ENCODE measurements at regions not wholly inside any gene's neighbourhood (a gene's known extent, or its start where the extent isn't known, plus 50 kb on each side); places are given as distances from the start of the nearest gene placed in this dataset.
A peak's percentile ranks its signal among the peaks of the same experiment; 100 is the strongest.
"Not testable (repeated sequence)": the region's sequence is repeated elsewhere in the genome, so short reads cannot be mapped to it uniquely, and the experiment has no call there.

DNA sequence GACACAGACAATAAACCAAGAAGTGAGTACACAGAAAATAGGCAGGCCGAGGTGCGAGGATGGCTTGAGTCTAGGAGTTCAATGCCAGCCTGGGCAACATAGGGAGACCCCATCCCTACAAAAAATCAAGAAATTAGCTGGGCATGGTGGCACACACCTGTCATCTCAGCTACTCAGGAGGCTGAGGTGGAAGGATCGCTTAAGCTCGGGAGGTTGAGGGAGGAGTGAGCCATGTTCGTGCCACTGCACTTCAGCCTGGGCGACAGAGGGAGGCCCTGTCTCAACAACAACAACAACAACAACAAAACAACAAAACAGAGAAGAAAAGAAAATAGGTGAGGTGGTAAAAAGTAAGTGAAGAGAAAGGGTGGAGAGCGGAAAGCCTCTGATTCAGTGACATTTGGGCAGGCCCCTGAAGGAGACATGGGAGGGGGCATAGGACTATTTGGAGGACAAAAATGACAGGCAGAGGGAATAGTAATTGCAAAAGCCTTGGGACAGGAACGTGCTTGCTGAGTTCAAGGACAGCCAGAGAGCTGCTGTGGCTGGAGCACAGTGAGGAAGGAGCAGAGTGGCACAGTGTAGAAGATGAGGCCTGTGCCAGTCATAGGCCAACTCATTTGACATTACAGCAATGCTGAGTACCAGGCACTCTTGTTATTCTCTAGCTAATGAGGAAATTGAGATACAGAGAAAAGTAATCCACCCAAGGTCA, 160.6 kb downstream of the VEGFA start:
- H3K27me3 ChIP-seq (ENCODE audit: insufficient read depth, poor library complexity, severe bottlenecking), result no peaks in the 10 kb centered on the region
- DNase-seq (ENCODE audit: low read depth in 1 of 2, low spot score in 1 of 2), result no peak
- H3K4me3 ChIP-seq (replicated peaks; ENCODE audit: insufficient read depth, low read length), result no peak overlapping the region

GRCh38 chr6:43929511-43929910, 159.5 kb downstream of the VEGFA start:
- TF ChIP-seq REST (IDR thresholded peaks at IDR 0.05; ENCODE audit: insufficient replicate concordance, low read depth), result no peak
- TF ChIP-seq GABPA (IDR thresholded peaks at IDR 0.05; ENCODE audit: low read depth), result no peak
- no peak overlapping the region for H3K27ac ChIP-seq (replicated peaks)

More for the DNA sequence above, 160.6 kb downstream of the VEGFA start:
- no peak for TF ChIP-seq REST (IDR thresholded peaks at IDR 0.05; ENCODE audit: insufficient replicate concordance, low read depth)
- no peak overlapping the region for H3K27ac ChIP-seq (replicated peaks)

GRCh38 chr6:43927532-43928210, 157.7 kb downstream of the VEGFA start:
- Histone ChIP-seq H3K4me3 (replicated peaks; ENCODE audit: insufficient read depth, low read length) (no peak overlapping the region), H3K27ac (replicated peaks) (no peak overlapping the region), H3K27me3 (ENCODE audit: insufficient read depth, poor library complexity, severe bottlenecking) (no peaks in the 10 kb centered on the region)
- DNase-seq (ENCODE audit: low read depth in 1 of 2, low spot score in 1 of 2), result peak in 1 of 2 experiments; percentile 58
- peak; percentile 81 for TF ChIP-seq SPI1 (IDR thresholded peaks at IDR 0.05; ENCODE audit: borderline replicate concordance, low read depth)
- no peak for TF ChIP-seq GABPA (IDR thresholded peaks at IDR 0.05; ENCODE audit: low read depth)

More at GRCh38 chr6:43929511-43929910, 159.5 kb downstream of the VEGFA start:
- Histone ChIP-seq H3K27me3 (ENCODE audit: insufficient read depth, poor library complexity, severe bottlenecking) (no peaks in the 10 kb centered on the region), H3K4me3 (replicated peaks; ENCODE audit: insufficient read depth, low read length) (no peak overlapping the region)
- no peak for DNase-seq (ENCODE audit: low read depth in 1 of 2, low spot score in 1 of 2)

GRCh38 chr6:43926634-43927531, 156.9 kb downstream of the VEGFA start:
- Histone ChIP-seq H3K27ac (replicated peaks) (no peak overlapping the region), H3K4me3 (replicated peaks; ENCODE audit: insufficient read depth, low read length) (no peak overlapping the region), H3K27me3 (ENCODE audit: insufficient read depth, poor library complexity, severe bottlenecking) (no peaks in the 10 kb centered on the region)
- no peak for TF ChIP-seq GABPA (IDR thresholded peaks at IDR 0.05; ENCODE audit: low read depth)
- peak; percentile 27; the same call in 1 of the 2 replicates for TF ChIP-seq POLR2AphosphoS5 (IDR thresholded peaks at IDR 0.05; ENCODE audit: low read depth)
- DNase-seq (ENCODE audit: low read depth in 1 of 2, low spot score in 1 of 2), result peak; percentile 60 to 65

DNA sequence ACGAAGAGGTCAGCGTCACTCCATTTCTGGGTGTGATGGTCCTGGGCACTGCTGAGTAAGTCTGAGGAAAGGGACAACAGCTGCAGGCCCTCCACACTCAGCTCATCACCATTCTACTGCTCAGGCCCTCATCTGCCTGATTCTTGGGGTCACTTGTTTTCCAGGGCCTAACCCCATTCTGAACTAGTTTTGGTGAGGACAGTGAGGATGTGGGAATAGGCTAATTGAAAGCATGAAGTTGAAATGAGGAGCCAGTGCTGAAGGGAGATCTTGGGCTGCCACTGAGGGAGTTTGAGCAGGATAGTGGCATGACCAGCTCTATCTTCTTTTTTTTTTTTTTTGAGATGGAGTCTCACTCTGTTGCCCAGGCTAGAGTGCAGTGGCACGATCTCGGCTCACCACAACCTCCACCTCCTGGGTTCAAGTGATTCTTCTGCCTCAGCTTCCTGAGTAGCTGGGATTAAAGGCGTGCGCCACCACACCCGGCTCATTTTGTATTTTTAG, 155.7 kb downstream of the VEGFA start:
- DNase-seq (ENCODE audit: low read depth in 1 of 2, low spot score in 1 of 2); H3K4me3 ChIP-seq (replicated peaks; ENCODE audit: insufficient read depth, low read length); H3K27ac ChIP-seq (replicated peaks); H3K27me3 ChIP-seq (ENCODE audit: insufficient read depth, poor library complexity, severe bottlenecking): not testable (repeated sequence)

GRCh38 chr6:43924222-43924702, 154.3 kb downstream of the VEGFA start:
- H3K27me3 ChIP-seq (ENCODE audit: insufficient read depth, poor library complexity, severe bottlenecking), result no peaks in the 10 kb centered on the region
- H3K4me3 ChIP-seq (replicated peaks; ENCODE audit: insufficient read depth, low read length), result no peak overlapping the region
- peak overlapping the region; percentile 36 for H3K27ac ChIP-seq (replicated peaks)
- TF ChIP-seq CTCF (IDR thresholded peaks at IDR 0.05; ENCODE audit: insufficient read depth, low read length) (no peak), SPI1 (IDR thresholded peaks at IDR 0.05; ENCODE audit: borderline replicate concordance, low read depth) (peak; percentile 35; the same call in 1 of the 2 replicates), POLR2AphosphoS5 (IDR thresholded peaks at IDR 0.05; ENCODE audit: low read depth) (peak; percentile 94)
- peak; percentile 64 to 89 for DNase-seq (ENCODE audit: low read depth in 1 of 2, low spot score in 1 of 2)
